Pancreas (tissue), 10 donors: ENCODE measurements at regions not wholly inside any gene's neighbourhood (a gene's known extent, or its start where the extent isn't known, plus 50 kb on each side); places are given as distances from the start of the nearest gene placed in this dataset.
A peak's percentile ranks its signal among the peaks of the same experiment; 100 is the strongest.

ENCODE experiments used
- ATAC-seq, 4 donors: fragments of 200-7000 bp; cut with Tn5 transposase; one replicate each; pipeline versions ENCODE4 v1.8.0 to v1.9.1; 2020; ENCODE audit warnings: mild to moderate bottlenecking in 4 of 4, moderate library complexity in 4 of 4
- DNase-seq, 6 donors: peaks; one replicate each; pipeline ENCODE4 v3.0.0-alpha.2; 2020
- FAIRE-seq: peaks from 2 replicates; lab custom pipeline; 2012; peaks lifted over from hg19 to GRCh38; lab: Jason Lieb, UNC
- H3K27ac ChIP-seq, 4 donors: fragments of 200-600 bp; sonication (generic); 1 replicate in 3 of 4; 2 replicates in 1 of 4; pipeline versions ENCODE4 v1.5.0 to v1.8.0; 2020
- H3K27me3 ChIP-seq, 4 donors: fragments of 200-600 bp; one replicate each; pipeline ENCODE4 v1.8.0; 2021
- H3K36me3 ChIP-seq, 3 donors: fragments of 200-600 bp; sonication (generic) in 1 of 3; one replicate each; pipeline versions ENCODE4 v1.5.0 to v1.8.0; 2020 to 2021
- H3K4me1 ChIP-seq, 3 donors: fragments of 200-600 bp; one replicate each; pipeline ENCODE4 v1.8.0; 2021
- H3K4me3 ChIP-seq, 4 donors: fragments of 200-600 bp; sonication (generic) in 2 of 4; one replicate each; pipeline versions ENCODE4 v1.5.0 to v1.8.0; 2020 to 2021
- H3K9me3 ChIP-seq, 4 donors: fragments of 200-600 bp; one replicate each; pipeline ENCODE4 v1.8.0; 2021
- WGBS, 2 donors: extraction: QIAGEN DNeasy Blood & Tissue Kit; methylation state at CpG; one replicate each; pipeline ENCODE4 v1.1.7; 2013; 5-methylcytosine and 5-hydroxymethylcytosine counted together
- intact Hi-C, 3 donors: fragments of 100-400 bp; cut with DNase I; formaldehyde crosslinking; loops; one replicate each; pipeline versions ENCODE4 v1.11.1 to v1.14.2; 2022
- TF ChIP-seq, protein P1 (sequence below), 4 donors: fragments of 200-600 bp; sonication (generic) in 3 of 4; IDR thresholded peaks; one replicate each; pipeline versions ENCODE4 v1.5.0 to v1.8.0; 2021; ENCODE audit warnings: antibody characterized with exemption in 4 of 4
- donor health status: healthy with polysubstance abuse.
- donor health status: DM: no; HTN: no; CAD: no; lungs with moderate emphysema.
- donor health status: DM: no; HTN: no; CAD: no.
- donor health status: control.
- donor health status: control.
- donor health status: Bipolar disorder and iron deficiency.
- donor health status: DM: yes; HTN: yes; CAD: no.
- donor health status: DM: no; HTN: no; CAD: no.
- donor health status: DM: no; HTN: no; CAD: no.
- donor health status: DM: yes; HTN: yes; CAD: no.

DNA sequence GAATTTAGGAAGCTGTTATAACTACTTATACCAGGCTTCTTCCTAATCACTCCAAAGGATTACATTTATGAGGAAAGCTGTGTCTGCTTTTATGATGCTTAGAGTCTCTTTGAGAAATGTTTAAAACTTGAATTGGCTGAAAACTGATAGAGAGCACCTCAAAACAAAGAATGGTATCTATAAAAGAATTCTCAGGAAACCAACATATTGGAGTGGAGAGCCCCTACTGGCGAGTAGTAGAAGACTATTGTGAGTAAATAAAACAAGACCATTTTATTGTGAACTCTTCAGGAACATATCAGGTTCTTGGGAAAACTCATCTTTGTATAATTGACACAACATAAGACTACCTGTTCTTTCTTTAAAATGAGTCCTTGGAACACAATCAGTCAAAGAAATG is 578.6 kb downstream of the RERGL start:
- 11 to 29% methylated on average over 1 of the region's 1 CpG for WGBS, 2 donors
- H3K9me3 ChIP-seq, result no peaks in the 10 kb centered on the region
- H3K27me3 ChIP-seq, result no peaks in the 10 kb centered on the region
- intact Hi-C loops, result no loop called here
- H3K27ac ChIP-seq, result no peak overlapping the region
- H3K4me3 ChIP-seq, result no peak overlapping the region
- H3K4me1 ChIP-seq, result no peaks in the 10 kb centered on the region
- FAIRE-seq (no peak), ATAC-seq (no peak), DNase-seq (no peak)
- no peaks in the 10 kb centered on the region for H3K36me3 ChIP-seq
- TF ChIP-seq, protein P1, sequence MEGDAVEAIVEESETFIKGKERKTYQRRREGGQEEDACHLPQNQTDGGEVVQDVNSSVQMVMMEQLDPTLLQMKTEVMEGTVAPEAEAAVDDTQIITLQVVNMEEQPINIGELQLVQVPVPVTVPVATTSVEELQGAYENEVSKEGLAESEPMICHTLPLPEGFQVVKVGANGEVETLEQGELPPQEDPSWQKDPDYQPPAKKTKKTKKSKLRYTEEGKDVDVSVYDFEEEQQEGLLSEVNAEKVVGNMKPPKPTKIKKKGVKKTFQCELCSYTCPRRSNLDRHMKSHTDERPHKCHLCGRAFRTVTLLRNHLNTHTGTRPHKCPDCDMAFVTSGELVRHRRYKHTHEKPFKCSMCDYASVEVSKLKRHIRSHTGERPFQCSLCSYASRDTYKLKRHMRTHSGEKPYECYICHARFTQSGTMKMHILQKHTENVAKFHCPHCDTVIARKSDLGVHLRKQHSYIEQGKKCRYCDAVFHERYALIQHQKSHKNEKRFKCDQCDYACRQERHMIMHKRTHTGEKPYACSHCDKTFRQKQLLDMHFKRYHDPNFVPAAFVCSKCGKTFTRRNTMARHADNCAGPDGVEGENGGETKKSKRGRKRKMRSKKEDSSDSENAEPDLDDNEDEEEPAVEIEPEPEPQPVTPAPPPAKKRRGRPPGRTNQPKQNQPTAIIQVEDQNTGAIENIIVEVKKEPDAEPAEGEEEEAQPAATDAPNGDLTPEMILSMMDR (IDR thresholded peaks at IDR 0.05), result no peak

DNA sequence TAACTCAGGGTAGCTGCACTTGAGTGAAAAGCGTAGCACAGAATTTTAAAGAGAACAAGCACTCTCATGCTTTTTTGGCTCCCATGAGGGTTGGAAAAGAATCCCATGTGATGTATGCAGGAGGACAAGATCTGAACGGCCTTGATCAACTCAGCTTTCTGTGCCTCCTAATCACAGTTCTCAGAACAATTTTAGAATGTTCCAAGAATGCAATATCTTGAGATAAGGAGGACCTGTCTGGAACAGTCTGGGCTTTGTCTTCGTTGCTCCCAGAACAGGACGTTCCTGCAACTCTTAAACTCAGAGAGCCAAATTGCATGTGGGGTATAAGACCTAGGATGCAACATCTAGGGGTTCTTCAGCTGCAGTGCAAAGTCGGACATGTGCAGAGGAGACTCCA is 582.7 kb downstream of the RERGL start:
- TF ChIP-seq, protein P1 (IDR thresholded peaks at IDR 0.05), result no peak
- H3K27ac ChIP-seq, result no peak overlapping the region
- intact Hi-C loops, result no loop called here

DNA sequence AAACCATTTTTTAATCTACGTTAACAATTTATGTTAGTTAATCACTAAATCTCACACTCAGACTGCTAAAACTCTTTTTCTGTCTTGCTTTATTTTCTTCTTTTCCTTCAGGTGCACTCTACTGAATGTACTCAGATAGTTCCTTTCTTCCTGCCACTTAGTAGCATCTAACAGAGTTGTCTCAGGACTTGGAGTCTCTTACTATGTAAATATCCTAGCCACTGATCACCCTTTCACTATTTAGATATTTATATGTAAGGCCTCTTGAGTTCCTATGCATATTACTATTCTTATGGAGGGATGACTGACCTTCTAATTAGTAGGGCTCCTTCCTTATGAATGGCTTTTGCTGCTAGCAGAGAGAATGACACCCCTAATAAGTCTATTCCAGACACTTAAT is 586.3 kb downstream of the RERGL start:
- H3K9me3 ChIP-seq, result no peaks in the 10 kb centered on the region
- no peak for FAIRE-seq

More for the DNA sequence above, 582.7 kb downstream of the RERGL start:
- no peak for DNase-seq
- no peak for FAIRE-seq
- 39 to 51% methylated on average over 5 of the region's 5 CpGs for WGBS, 2 donors
- no peak overlapping the region for H3K4me3 ChIP-seq
- ATAC-seq, result no peak
- no peaks in the 10 kb centered on the region for H3K36me3 ChIP-seq
- H3K4me1 ChIP-seq, result no peaks in the 10 kb centered on the region
- no peaks in the 10 kb centered on the region for H3K27me3 ChIP-seq
- H3K9me3 ChIP-seq, result no peaks in the 10 kb centered on the region

DNA sequence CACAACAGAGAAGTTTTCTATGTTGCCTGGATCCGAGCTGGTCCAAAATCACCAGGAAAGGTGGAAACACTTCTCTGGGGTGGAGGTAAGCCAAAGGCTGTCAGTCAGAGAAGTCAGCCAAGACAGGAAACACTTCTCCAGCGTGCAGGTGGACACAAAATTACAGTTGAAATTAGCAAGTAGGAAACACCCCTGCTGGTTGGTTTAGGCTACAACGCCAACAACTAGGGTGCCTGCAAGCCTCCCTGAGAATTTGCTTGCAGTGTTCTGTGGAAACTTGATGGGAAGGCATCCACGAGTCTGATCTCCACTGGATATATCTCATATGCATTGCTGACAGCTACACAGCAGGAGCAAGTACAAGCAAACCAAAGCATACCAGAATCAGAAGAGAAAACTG is 600.5 kb downstream of the RERGL start:
- no peak for DNase-seq
- Histone ChIP-seq H3K4me1 (no peaks in the 10 kb centered on the region), H3K27me3 (no peaks in the 10 kb centered on the region), H3K36me3 (no peaks in the 10 kb centered on the region), H3K9me3 (no peaks in the 10 kb centered on the region), H3K27ac (no peak overlapping the region), H3K4me3 (no peak overlapping the region)
- TF ChIP-seq, protein P1 (IDR thresholded peaks at IDR 0.05), result no peak
- no peak for ATAC-seq
- intact Hi-C loops, result no loop called here
- 40% methylated on average over 4 of the region's 4 CpGs for WGBS, 2 donors
- FAIRE-seq, result no peak

More for the DNA sequence above, 586.3 kb downstream of the RERGL start:
- DNase-seq (no peak), ATAC-seq (no peak)
- H3K27ac ChIP-seq, result no peak overlapping the region
- no peaks in the 10 kb centered on the region for H3K4me1 ChIP-seq
- TF ChIP-seq, protein P1 (IDR thresholded peaks at IDR 0.05), result no peak
- WGBS, 2 donors, result 51 to 55% methylated on average over 1 of the region's 1 CpG
- H3K27me3 ChIP-seq, result no peaks in the 10 kb centered on the region
- intact Hi-C loops, result no loop called here
- no peaks in the 10 kb centered on the region for H3K36me3 ChIP-seq
- H3K4me3 ChIP-seq, result no peak overlapping the region

DNA sequence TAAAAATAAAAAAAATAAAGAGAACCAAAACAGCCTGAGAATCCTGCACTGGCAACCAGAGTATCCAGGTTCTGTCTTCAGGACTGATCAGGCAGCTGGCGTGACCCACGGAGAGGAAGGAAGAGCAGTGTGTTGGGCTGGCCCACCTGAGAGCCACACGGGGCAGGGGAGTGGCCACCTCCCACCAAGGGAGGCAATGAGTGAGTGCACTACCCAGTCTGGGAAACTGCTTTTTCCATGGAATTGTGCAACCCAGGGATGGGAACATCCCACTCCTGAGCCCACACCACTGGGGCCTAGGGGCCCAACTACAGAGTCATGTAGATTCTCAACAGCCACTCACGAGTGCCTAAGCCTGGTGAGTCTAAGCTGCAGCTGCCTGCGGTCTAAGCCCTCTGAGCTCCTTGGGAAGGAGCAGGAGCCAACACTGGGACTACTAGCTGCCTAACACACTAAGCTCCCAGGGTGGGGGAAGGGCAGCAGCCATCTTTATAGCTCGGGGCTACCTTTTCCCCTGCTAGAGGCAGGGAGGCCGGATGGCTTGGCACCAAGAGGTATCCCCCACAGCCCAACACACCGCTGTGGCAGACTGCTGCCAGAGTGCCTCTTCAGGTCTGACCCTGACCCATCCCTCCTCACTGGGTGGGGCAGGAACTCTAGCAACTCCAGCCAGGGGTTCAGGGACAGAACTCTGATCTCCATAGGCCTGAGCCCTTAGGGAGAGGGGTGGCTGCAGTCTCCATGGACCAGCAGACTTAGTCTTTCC is 610.9 kb downstream of the RERGL start:
- TF ChIP-seq, protein P1 (IDR thresholded peaks at IDR 0.05), result no peak
- FAIRE-seq (no peak), ATAC-seq (no peak), DNase-seq (peak in 1 of 6 donors; percentile 43)
- no peaks in the 10 kb centered on the region for H3K4me1 ChIP-seq
- H3K27me3 ChIP-seq, result no peaks in the 10 kb centered on the region
- H3K9me3 ChIP-seq, result no peaks in the 10 kb centered on the region
- H3K36me3 ChIP-seq, result no peaks in the 10 kb centered on the region
- WGBS, 2 donors, result 72 to 79% methylated on average over 8 of the region's 8 CpGs
- intact Hi-C loops, result no loop called here
- H3K27ac ChIP-seq, result no peak overlapping the region
- no peak overlapping the region for H3K4me3 ChIP-seq
